ENCODE measurements at regions not wholly inside any gene's neighbourhood (a gene's known extent, or its start where the extent isn't known, plus 50 kb on each side); places are given as distances from the start of the nearest gene placed in this dataset.

- no peak overlapping the region for H3K23ac ChIP-seq (ENCODE audit: low read depth, low read length, poor library complexity)
- H3K79me1 ChIP-seq (ENCODE audit: low read depth, low read length): no peaks in the 10 kb centered on the region
- H2AK5ac ChIP-seq (ENCODE audit: low read depth, low read length): no peak overlapping the region
- H3K4me3 ChIP-seq (ENCODE audit: low read length in 2 of 2): no peak overlapping the region
- no peak overlapping the region for H3K18ac ChIP-seq (ENCODE audit: low read length)
- no peak overlapping the region for H2AFZ ChIP-seq (ENCODE audit: low read length)
- H3K27ac ChIP-seq (replicated peaks; ENCODE audit: low read length): no peak overlapping the region
- no peak overlapping the region for H4K91ac ChIP-seq (ENCODE audit: low read depth, low read length, poor library complexity)
- H3K14ac ChIP-seq (ENCODE audit: low read length): no peak overlapping the region
- no peak overlapping the region for H3K4ac ChIP-seq (ENCODE audit: low read length)
- no peak for DNase-seq (ENCODE audit: low spot score)
- no peak overlapping the region for H2BK12ac ChIP-seq (ENCODE audit: low read length)
- H2BK15ac ChIP-seq (ENCODE audit: low read length): no peak overlapping the region
- no peak overlapping the region for H3K9ac ChIP-seq (ENCODE audit: low read depth, low read length, poor library complexity)
- no peak overlapping the region for H2BK120ac ChIP-seq (ENCODE audit: low read depth, low read length)
- H3K4me1 ChIP-seq (ENCODE audit: control insufficient read depth in 2 of 2, insufficient read depth in 1 of 2, low read depth in 1 of 2, low read length in 2 of 2): no peaks in the 10 kb centered on the region
- no peak overlapping the region for H2BK5ac ChIP-seq (ENCODE audit: low read length)
- no peak overlapping the region for H4K8ac ChIP-seq (ENCODE audit: low read depth, low read length)
- no peaks in the 10 kb centered on the region for H3K36me3 ChIP-seq (replicated peaks in 1 of 2; ENCODE audit: control insufficient read depth in 2 of 2, insufficient read depth in 2 of 2, low read length in 2 of 2)
- no peaks in the 10 kb centered on the region for H3K27me3 ChIP-seq (ENCODE audit: control insufficient read depth in 3 of 3, insufficient read depth in 3 of 3, low read depth in 1 of 3, low read length in 3 of 3)
- H3K9me3 ChIP-seq (replicated peaks in 1 of 2; ENCODE audit: control insufficient read depth in 2 of 2, insufficient read depth in 1 of 2, low read depth in 1 of 2, low read length in 2 of 2): no peaks in the 10 kb centered on the region
- no peak overlapping the region for H3K4me2 ChIP-seq (ENCODE audit: insufficient read depth, low read length, poor library complexity, severe bottlenecking)
These were observed 655.3 kb downstream of the SH3BGRL start for GRCh38 chrX:81857192-81857591.

DNA sequence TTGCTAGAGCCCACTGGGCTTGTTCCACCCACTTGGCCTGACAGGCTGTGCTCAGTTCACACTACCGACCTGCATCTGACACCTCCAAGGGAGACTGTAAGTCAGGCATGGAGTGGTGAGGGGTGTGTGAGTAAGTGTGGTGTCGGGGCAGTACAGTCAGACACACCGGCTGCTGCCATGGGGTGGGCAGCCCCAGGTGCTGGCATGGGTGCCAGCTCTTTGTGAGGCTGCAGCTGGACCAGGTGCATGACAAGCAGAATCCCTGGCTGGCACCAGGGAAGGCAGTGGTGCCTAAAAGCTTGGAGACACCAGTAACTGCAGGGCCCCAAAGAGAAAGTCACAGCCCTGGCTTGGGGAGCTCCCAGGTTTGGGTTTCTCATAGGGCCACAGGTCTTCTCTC lies 665.0 kb downstream of the SH3BGRL start:
- no peak overlapping the region for H4K91ac ChIP-seq (ENCODE audit: low read depth, low read length, poor library complexity)
- no peak overlapping the region for H2BK15ac ChIP-seq (ENCODE audit: low read length)
- DNase-seq (ENCODE audit: low spot score): no peak
- no peaks in the 10 kb centered on the region for H3K36me3 ChIP-seq (replicated peaks in 1 of 2; ENCODE audit: control insufficient read depth in 2 of 2, insufficient read depth in 2 of 2, low read length in 2 of 2)
- H3K27ac ChIP-seq (replicated peaks; ENCODE audit: low read length): no peak overlapping the region
- H3K9ac ChIP-seq (ENCODE audit: low read depth, low read length, poor library complexity): no peak overlapping the region
- H2AFZ ChIP-seq (ENCODE audit: low read length): no peak overlapping the region
- H2AK5ac ChIP-seq (ENCODE audit: low read depth, low read length): no peak overlapping the region
- no peak overlapping the region for H2BK12ac ChIP-seq (ENCODE audit: low read length)
- H2BK5ac ChIP-seq (ENCODE audit: low read length): no peak overlapping the region
- WGBS, 2 donors (ENCODE audit: extremely low coverage in 2 of 2, insufficient read length in 2 of 2, insufficient replicate concordance in 1 of 2): no CpG with 5 or more reads among the region's 3 CpGs
- no peaks in the 10 kb centered on the region for H3K27me3 ChIP-seq (ENCODE audit: control insufficient read depth in 3 of 3, insufficient read depth in 3 of 3, low read depth in 1 of 3, low read length in 3 of 3)
- H3K4me2 ChIP-seq (ENCODE audit: insufficient read depth, low read length, poor library complexity, severe bottlenecking): no peak overlapping the region
- no peak overlapping the region for H2BK120ac ChIP-seq (ENCODE audit: low read depth, low read length)
- no peak overlapping the region for H3K4ac ChIP-seq (ENCODE audit: low read length)
- no peak overlapping the region for H3K23ac ChIP-seq (ENCODE audit: low read depth, low read length, poor library complexity)
- no peak overlapping the region for H4K8ac ChIP-seq (ENCODE audit: low read depth, low read length)
- no peak overlapping the region for H3K14ac ChIP-seq (ENCODE audit: low read length)
- no peak overlapping the region for H3K18ac ChIP-seq (ENCODE audit: low read length)
- no peaks in the 10 kb centered on the region for H3K4me1 ChIP-seq (ENCODE audit: control insufficient read depth in 2 of 2, insufficient read depth in 1 of 2, low read depth in 1 of 2, low read length in 2 of 2)
- no peak overlapping the region for H3K4me3 ChIP-seq (ENCODE audit: low read length in 2 of 2)
- no peaks in the 10 kb centered on the region for H3K9me3 ChIP-seq (replicated peaks in 1 of 2; ENCODE audit: control insufficient read depth in 2 of 2, insufficient read depth in 1 of 2, low read depth in 1 of 2, low read length in 2 of 2)
- no peaks in the 10 kb centered on the region for H3K79me1 ChIP-seq (ENCODE audit: low read depth, low read length)

DNA sequence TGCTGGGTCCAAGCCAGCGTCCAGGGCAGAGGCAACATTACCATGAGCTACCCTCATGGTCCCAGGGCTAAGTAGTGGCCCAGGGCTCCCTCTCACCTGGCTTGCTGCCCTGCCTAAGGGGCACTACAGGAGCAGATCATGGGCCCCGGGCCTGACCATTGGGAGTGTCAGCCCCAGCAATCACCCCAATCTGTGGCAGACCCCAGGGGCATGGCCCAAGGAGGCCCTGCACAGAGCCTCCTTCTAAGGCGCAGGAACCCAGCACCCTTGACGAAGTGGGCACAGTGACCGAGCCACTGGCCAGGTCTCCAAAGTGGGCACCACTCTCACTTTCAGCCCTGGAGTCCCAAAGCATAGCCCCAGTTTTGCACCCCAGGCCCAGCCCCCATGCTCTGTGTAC lies 667.1 kb downstream of the SH3BGRL start:
- Histone ChIP-seq H3K9ac (ENCODE audit: low read depth, low read length, poor library complexity) (no peak overlapping the region), H3K18ac (ENCODE audit: low read length) (no peak overlapping the region), H3K4me1 (ENCODE audit: control insufficient read depth in 2 of 2, insufficient read depth in 1 of 2, low read depth in 1 of 2, low read length in 2 of 2) (no peaks in the 10 kb centered on the region), H2BK5ac (ENCODE audit: low read length) (no peak overlapping the region), H2AFZ (ENCODE audit: low read length) (no peak overlapping the region), H2BK15ac (ENCODE audit: low read length) (no peak overlapping the region), H3K79me1 (ENCODE audit: low read depth, low read length) (no peaks in the 10 kb centered on the region), H3K14ac (ENCODE audit: low read length) (no peak overlapping the region), H3K36me3 (replicated peaks in 1 of 2; ENCODE audit: control insufficient read depth in 2 of 2, insufficient read depth in 2 of 2, low read length in 2 of 2) (no peaks in the 10 kb centered on the region), H2AK5ac (ENCODE audit: low read depth, low read length) (no peak overlapping the region), H3K4ac (ENCODE audit: low read length) (no peak overlapping the region), H3K27me3 (ENCODE audit: control insufficient read depth in 3 of 3, insufficient read depth in 3 of 3, low read depth in 1 of 3, low read length in 3 of 3) (no peaks in the 10 kb centered on the region), H2BK12ac (ENCODE audit: low read length) (no peak overlapping the region), H4K91ac (ENCODE audit: low read depth, low read length, poor library complexity) (no peak overlapping the region), H4K8ac (ENCODE audit: low read depth, low read length) (no peak overlapping the region), H3K4me2 (ENCODE audit: insufficient read depth, low read length, poor library complexity, severe bottlenecking) (no peak overlapping the region), H3K23ac (ENCODE audit: low read depth, low read length, poor library complexity) (no peak overlapping the region), H3K27ac (replicated peaks; ENCODE audit: low read length) (no peak overlapping the region), H3K9me3 (replicated peaks in 1 of 2; ENCODE audit: control insufficient read depth in 2 of 2, insufficient read depth in 1 of 2, low read depth in 1 of 2, low read length in 2 of 2) (no peaks in the 10 kb centered on the region), H3K4me3 (ENCODE audit: low read length in 2 of 2) (no peak overlapping the region), H2BK120ac (ENCODE audit: low read depth, low read length) (no peak overlapping the region)
- WGBS, 2 donors (ENCODE audit: extremely low coverage in 2 of 2, insufficient read length in 2 of 2, insufficient replicate concordance in 1 of 2): no CpG with 5 or more reads among the region's 5 CpGs
- DNase-seq (ENCODE audit: low spot score): no peak

DNA sequence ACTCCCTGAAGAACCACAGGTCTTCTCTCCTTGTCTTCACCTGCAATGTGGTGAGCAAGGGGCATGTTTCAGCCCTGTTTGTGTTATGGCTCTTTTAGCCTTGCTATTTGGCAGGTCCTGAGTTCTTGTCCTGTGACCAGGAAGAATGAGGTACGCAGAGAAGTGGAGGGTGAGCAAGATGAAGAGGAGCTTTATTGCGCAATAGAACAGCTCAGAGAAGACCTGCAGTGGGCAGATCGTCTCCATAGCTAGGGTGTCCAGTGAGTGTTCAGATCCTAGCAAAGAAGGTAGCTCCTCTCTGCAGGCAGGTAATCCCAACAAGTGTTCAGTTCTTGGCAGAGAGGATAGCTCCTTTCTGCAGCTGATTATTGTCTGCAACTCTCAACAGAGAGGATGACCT lies 672.9 kb downstream of the SH3BGRL start:
- Histone ChIP-seq H2BK5ac (ENCODE audit: low read length) (no peak overlapping the region), H3K9me3 (replicated peaks in 1 of 2; ENCODE audit: control insufficient read depth in 2 of 2, insufficient read depth in 1 of 2, low read depth in 1 of 2, low read length in 2 of 2) (no peaks in the 10 kb centered on the region), H2BK120ac (ENCODE audit: low read depth, low read length) (no peak overlapping the region), H3K4ac (ENCODE audit: low read length) (no peak overlapping the region), H2BK15ac (ENCODE audit: low read length) (no peak overlapping the region), H3K27ac (replicated peaks; ENCODE audit: low read length) (no peak overlapping the region), H4K8ac (ENCODE audit: low read depth, low read length) (no peak overlapping the region), H3K23ac (ENCODE audit: low read depth, low read length, poor library complexity) (no peak overlapping the region), H3K4me3 (ENCODE audit: low read length in 2 of 2) (no peak overlapping the region), H2AK5ac (ENCODE audit: low read depth, low read length) (no peak overlapping the region), H4K91ac (ENCODE audit: low read depth, low read length, poor library complexity) (no peak overlapping the region), H3K79me1 (ENCODE audit: low read depth, low read length) (no peaks in the 10 kb centered on the region), H3K14ac (ENCODE audit: low read length) (no peak overlapping the region), H2BK12ac (ENCODE audit: low read length) (no peak overlapping the region), H3K36me3 (replicated peaks in 1 of 2; ENCODE audit: control insufficient read depth in 2 of 2, insufficient read depth in 2 of 2, low read length in 2 of 2) (no peaks in the 10 kb centered on the region), H3K18ac (ENCODE audit: low read length) (no peak overlapping the region), H3K4me2 (ENCODE audit: insufficient read depth, low read length, poor library complexity, severe bottlenecking) (no peak overlapping the region), H2AFZ (ENCODE audit: low read length) (no peak overlapping the region), H3K4me1 (ENCODE audit: control insufficient read depth in 2 of 2, insufficient read depth in 1 of 2, low read depth in 1 of 2, low read length in 2 of 2) (no peaks in the 10 kb centered on the region), H3K27me3 (ENCODE audit: control insufficient read depth in 3 of 3, insufficient read depth in 3 of 3, low read depth in 1 of 3, low read length in 3 of 3) (no peaks in the 10 kb centered on the region), H3K9ac (ENCODE audit: low read depth, low read length, poor library complexity) (no peak overlapping the region)
- WGBS, 2 donors (ENCODE audit: extremely low coverage in 2 of 2, insufficient read length in 2 of 2, insufficient replicate concordance in 1 of 2): no CpG with 5 or more reads among the region's 3 CpGs
- no peak for DNase-seq (ENCODE audit: low spot score)

Data from neuronal stem cell (in vitro differentiated cells).